GM12891 (cell line): ENCODE measurements at regions not wholly inside any gene's neighbourhood (a gene's known extent, or its start where the extent isn't known, plus 50 kb on each side); places are given as distances from the start of the nearest gene placed in this dataset.

ENCODE experiments used
- POLR2A ChIP-seq: IDR thresholded peaks from 2 replicates; pipeline ENCODE4 v1.6.1; 2011; ENCODE audit warnings: low read depth, low read length, control low read depth
- POLR2AphosphoS5 ChIP-seq: IDR thresholded peaks from 2 replicates; pipeline ENCODE4 v1.6.1; 2011; ENCODE audit warnings: low read depth, low read length, control low read depth
- TAF1 ChIP-seq: IDR thresholded peaks from 2 replicates; pipeline ENCODE4 v1.6.1; 2011; ENCODE audit warnings: low read depth, low read length, control low read depth

GRCh38 chr1:95406279-95406678, 172.3 kb downstream of the RWDD3 start:
- TF ChIP-seq POLR2A: no peak
- TF ChIP-seq TAF1: no peak
- no peak for TF ChIP-seq POLR2AphosphoS5
